Endothelial cell of umbilical vein (primary cell): ENCODE measurements at regions not wholly inside any gene's neighbourhood (a gene's known extent, or its start where the extent isn't known, plus 50 kb on each side); places are given as distances from the start of the nearest gene placed in this dataset.

ENCODE experiments used
- BruUV-seq: library from RNA; stranded (reverse); fragments of 400-500 nt; replicated peaks from 2 replicates; lab custom pipeline; 2021; lab: Mats Ljungman, UMichigan
- CTCF ChIA-PET: fragments of 300-600, 350-600 bp; sonication (Branson Sonifier 250); formaldehyde crosslinking; loops from one replicate; lab custom pipeline; 2021; ENCODE audit warnings: antibody characterized with exemption, inconsistent platforms; lab: Charles Lee
- POLR2A ChIA-PET: fragments of 300-600, 350-600 bp; sonication (Branson Sonifier 250); formaldehyde crosslinking; loops from one replicate; lab custom pipeline; 2021; ENCODE audit warnings: antibody characterized with exemption, inconsistent platforms; lab: Charles Lee
- DNase-seq: peaks from one replicate; pipeline ENCODE4 v3.0.0-alpha.2; 2011; ENCODE audit warnings: low read depth, low spot score
- FAIRE-seq: peaks from 2 replicates; lab custom pipeline; 2011; peaks lifted over from hg19 to GRCh38; lab: Jason Lieb, UNC
- H2AFZ ChIP-seq: 2 replicates; pipeline ENCODE4 v1.6.0; 2012; ENCODE audit warnings: low read depth, low read length, control low read depth, inconsistent platforms
- H3K27ac ChIP-seq: 2 replicates; pipeline ENCODE4 v1.5.1; 2011; ENCODE audit warnings: low read depth, mild to moderate bottlenecking, control low read depth, low read length, moderate library complexity; ENCODE audit not compliant: insufficient read depth
- H3K27me3 ChIP-seq, 2 experiments: 2 replicates each; pipeline versions ENCODE4 v1.6.0 to v1.6.1; 2011; ENCODE audit warnings: low read length in 2 of 2, mixed read lengths in 1 of 2; ENCODE audit not compliant: control insufficient read depth in 2 of 2, insufficient read depth in 2 of 2
- H3K36me3 ChIP-seq, 2 experiments: 2 replicates in 1 of 2; 3 replicates in 1 of 2; pipeline ENCODE4 v1.5.1; 2011; ENCODE audit warnings: low read length in 2 of 2, mild to moderate bottlenecking in 1 of 2, moderate library complexity in 1 of 2; ENCODE audit not compliant: control insufficient read depth in 2 of 2, insufficient read depth in 2 of 2; ENCODE audit errors: extremely low read depth in 1 of 2
- H3K4me1 ChIP-seq: 3 replicates; pipeline ENCODE4 v1.5.1; 2011; ENCODE audit warnings: mild to moderate bottlenecking, low read length; ENCODE audit not compliant: control insufficient read depth, insufficient read depth; ENCODE audit errors: extremely low read depth
- H3K4me2 ChIP-seq: 2 replicates; pipeline ENCODE4 v1.6.1; 2011; ENCODE audit warnings: low read length, control low read depth, mixed read lengths; ENCODE audit not compliant: insufficient read depth
- H3K4me3 ChIP-seq, 3 experiments: fragments of 200-600 bp in 1 of 3; sonication (generic), shearing (Covaris generic) in 1 of 3; replicated peaks in 1 of 3; 2 replicates each; pipeline ENCODE4 v1.5.1; 2011 to 2016; ENCODE audit warnings: control low read depth in 3 of 3, low read length in 3 of 3, mild to moderate bottlenecking in 2 of 3, inconsistent platforms in 1 of 3, low read depth in 1 of 3, moderate library complexity in 1 of 3; ENCODE audit not compliant: insufficient read depth in 1 of 3
- H3K79me2 ChIP-seq: 2 replicates; pipeline ENCODE4 v1.6.0; 2012; ENCODE audit warnings: low read length, inconsistent platforms; ENCODE audit not compliant: control insufficient read depth, insufficient read depth
- H3K9ac ChIP-seq: replicated peaks from 2 replicates; pipeline ENCODE3; 2011; ENCODE audit warnings: low read length, control low read depth; ENCODE audit not compliant: insufficient read depth; ENCODE audit errors: extremely low read depth
- H3K9me1 ChIP-seq: replicated peaks from 3 replicates; pipeline ENCODE4 v1.6.0; 2011; ENCODE audit warnings: mild to moderate bottlenecking, low read length; ENCODE audit not compliant: control insufficient read depth, insufficient read depth; ENCODE audit errors: extremely low read depth
- H3K9me3 ChIP-seq: replicated peaks from 2 replicates; pipeline ENCODE4 v1.5.1; 2012; ENCODE audit warnings: low read length, inconsistent platforms; ENCODE audit not compliant: control insufficient read depth, insufficient read depth
- H4K20me1 ChIP-seq: replicated peaks from 2 replicates; pipeline ENCODE3; 2011; ENCODE audit warnings: mild to moderate bottlenecking, low read length; ENCODE audit not compliant: control insufficient read depth, insufficient read depth; ENCODE audit errors: extremely low read depth
- CTCF ChIP-seq, 2 donors: IDR thresholded peaks; 1 replicate in 1 of 2; 2 replicates in 1 of 2; pipeline ENCODE4 v1.5.1; 2011; ENCODE audit warnings: low read length in 2 of 2, mild to moderate bottlenecking in 2 of 2, moderate library complexity in 2 of 2, control low read depth in 1 of 2, inconsistent platforms in 1 of 2, low read depth in 1 of 2; ENCODE audit not compliant: insufficient read depth in 1 of 2; ENCODE audit errors: extremely low read depth in 1 of 2
- EZH2 ChIP-seq: IDR thresholded peaks from 2 replicates; pipeline ENCODE4 v1.6.1; 2012; ENCODE audit warnings: borderline replicate concordance, low read depth, mild to moderate bottlenecking, moderate library complexity, low read length, inconsistent platforms; ENCODE audit not compliant: severe bottlenecking
- FOS ChIP-seq: IDR thresholded peaks from 2 replicates; pipeline ENCODE4 v1.6.1; 2011; ENCODE audit warnings: mild to moderate bottlenecking, low read length, moderate library complexity, borderline replicate concordance; ENCODE audit not compliant: insufficient read depth
- GATA2 ChIP-seq: IDR thresholded peaks from 2 replicates; pipeline ENCODE4 v1.7.0; 2011; ENCODE audit warnings: low read depth, mild to moderate bottlenecking, moderate library complexity, mixed read lengths, low read length; ENCODE audit not compliant: insufficient read length, insufficient read depth
- JUN ChIP-seq: IDR thresholded peaks from 2 replicates; pipeline ENCODE4 v1.6.1; 2011; ENCODE audit warnings: borderline replicate concordance, low read depth; ENCODE audit not compliant: insufficient read length, insufficient read depth
- MAX ChIP-seq: IDR thresholded peaks from 2 replicates; pipeline ENCODE4 v1.6.1; 2011; ENCODE audit not compliant: insufficient read depth, insufficient read length
- MYC ChIP-seq: IDR thresholded peaks from one replicate; pipeline ENCODE4 v1.6.1; 2011; ENCODE audit warnings: mild to moderate bottlenecking, low read depth, low read length
- POLR2A ChIP-seq: IDR thresholded peaks from 2 replicates; pipeline ENCODE4 v1.6.1; 2012; ENCODE audit warnings: low read depth, mild to moderate bottlenecking, control low read depth, low read length
- POLR2AphosphoS5 ChIP-seq: IDR thresholded peaks from 2 replicates; pipeline ENCODE4 v1.6.1; 2012; ENCODE audit warnings: low read depth, mild to moderate bottlenecking, control low read depth, low read length, moderate library complexity; ENCODE audit not compliant: insufficient read depth
- dilution Hi-C: fragments of 300-500 bp; cut with MboI; formaldehyde crosslinking; loops from one replicate; pipeline ENCODE4 v1.15.0; 2019; ENCODE audit warnings: low sequenced_read_pairs; ENCODE audit not compliant: extremely low pct_ligation_motif_present
- intact Hi-C: fragments of 100-400 bp; cut with micrococcal nuclease; formaldehyde crosslinking; loops from one replicate; pipeline ENCODE4 v1.10.0; 2022

GRCh38 chr11:92625894-92626293 lies 343.6 kb upstream of the MTNR1B start:
- Histone ChIP-seq H3K9me1 (no peaks in the 10 kb centered on the region), H3K9me3 (peaks cover 8% of the 10 kb centered on the region), H3K27me3 (no peaks in the 10 kb centered on the region), H3K4me2 (no peak overlapping the region), H3K79me2 (no peaks in the 10 kb centered on the region), H3K27ac (no peak overlapping the region), H2AFZ (no peak overlapping the region), H4K20me1 (no peaks in the 10 kb centered on the region), H3K4me1 (no peaks in the 10 kb centered on the region), H3K9ac (no peak overlapping the region), H3K4me3 (no peak overlapping the region), H3K36me3 (no peaks in the 10 kb centered on the region)
- CTCF ChIA-PET = no interaction called here
- POLR2A ChIA-PET = no interaction called here
- BruUV-seq = no TSS peak
- intact Hi-C loops (no loop called here), dilution Hi-C loops (no loop called here)
- no peak for TF ChIP-seq JUN
- TF ChIP-seq GATA2 = no peak
- no peak for TF ChIP-seq FOS
- no peak for TF ChIP-seq MYC
- TF ChIP-seq POLR2AphosphoS5 = no peak
- TF ChIP-seq MAX = no peak
- no peak for TF ChIP-seq CTCF (IDR thresholded peaks at IDR 0.05; ENCODE audit: extremely low read depth in 1 of 2, insufficient read depth in 1 of 2, low read depth in 1 of 2, low read length in 2 of 2)
- TF ChIP-seq POLR2A = no peak
- no peak for TF ChIP-seq EZH2
- DNase-seq = no peak
- FAIRE-seq = no peak
